Natural killer cell treated with Interleukin-12 subunit alpha and Interleukin-12 subunit beta and Interleukin-15 and Interleukin-18, amount 100 ng/mL, for 72 hours (primary cell): ENCODE measurements at regions not wholly inside any gene's neighbourhood (a gene's known extent, or its start where the extent isn't known, plus 50 kb on each side); places are given as distances from the start of the nearest gene placed in this dataset.

Source experiments
- ATAC-seq, 2 donors: fragments of 150-1000 bp; cut with Tn5 transposase in 1 of 2; sonication (Bioruptor Pico), chemical (Tn5 transposase) in 1 of 2; 2 replicates each; pipeline ENCODE4 v1.10.0; 2021
- DNase-seq: peaks from one replicate; pipeline ENCODE4 v3.0.0; 2022; ENCODE audit warnings: low spot score
- H3K27ac Mint-ChIP-seq, 2 donors: 1 replicate in 1 of 2; 2 replicates in 1 of 2; pipeline ENCODE4 v1.8.0; 2022; ENCODE audit warnings: mixed read lengths in 2 of 2, mild to moderate bottlenecking in 1 of 2, moderate library complexity in 1 of 2
- H3K27me3 Mint-ChIP-seq, 2 donors: 1 replicate in 1 of 2; 2 replicates in 1 of 2; pipeline ENCODE4 v1.8.0; 2022; ENCODE audit warnings: mixed read lengths in 2 of 2
- H3K36me3 Mint-ChIP-seq: one replicate; pipeline ENCODE4 v1.8.0; 2022; ENCODE audit warnings: mixed read lengths
- H3K4me1 Mint-ChIP-seq, 2 donors: 1 replicate in 1 of 2; 2 replicates in 1 of 2; pipeline ENCODE4 v1.8.0; 2022; ENCODE audit warnings: low read depth in 2 of 2, mixed read lengths in 2 of 2, mild to moderate bottlenecking in 1 of 2
- H3K4me3 Mint-ChIP-seq: one replicate; pipeline ENCODE4 v1.8.0; 2022; ENCODE audit warnings: mixed read lengths
- H3K9me3 Mint-ChIP-seq: 2 replicates; pipeline ENCODE4 v1.8.0; 2022; ENCODE audit warnings: mixed read lengths

GRCh38 chr7:70925411-70926115 lies 206.4 kb upstream of the GALNT17 start:
- Mint-ChIP-seq H3K27me3 (no peaks in the 10 kb centered on the region), H3K9me3 (peaks cover 8% of the 10 kb centered on the region), H3K27ac (no peak overlapping the region), H3K4me3 (no peak overlapping the region), H3K36me3 (no peaks in the 10 kb centered on the region), H3K4me1 (no peaks in the 10 kb centered on the region)
- no peak for DNase-seq
- ATAC-seq = no peak

DNA sequence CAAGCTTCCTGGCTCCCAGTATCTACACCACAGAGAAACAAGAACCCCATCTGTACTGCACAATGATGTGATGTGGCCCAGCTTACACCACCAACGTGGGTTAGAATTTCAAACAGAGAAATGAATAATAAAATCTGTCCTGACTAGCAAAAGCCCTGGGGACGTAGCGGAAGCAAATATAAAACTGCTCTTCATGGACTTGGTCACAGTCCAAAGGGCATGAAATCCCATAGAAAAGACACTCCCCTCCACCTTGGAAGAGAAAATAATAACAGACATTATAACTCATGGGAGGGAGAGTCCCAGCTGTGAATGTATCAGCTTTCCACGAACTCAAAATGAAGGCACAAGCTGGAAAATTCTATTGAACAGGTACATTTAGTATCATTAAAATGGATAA lies 205.3 kb upstream of the GALNT17 start:
- no peaks in the 10 kb centered on the region for H3K36me3 Mint-ChIP-seq
- DNase-seq (no peak), ATAC-seq (no peak)
- H3K9me3 Mint-ChIP-seq = peaks cover 8% of the 10 kb centered on the region
- H3K27me3 Mint-ChIP-seq = no peaks in the 10 kb centered on the region
- no peaks in the 10 kb centered on the region for H3K4me1 Mint-ChIP-seq
- no peak overlapping the region for H3K4me3 Mint-ChIP-seq
- H3K27ac Mint-ChIP-seq = no peak overlapping the region

GRCh38 chr7:70935311-70935710 lies 196.6 kb upstream of the GALNT17 start:
- Mint-ChIP-seq H3K27me3 (no peaks in the 10 kb centered on the region), H3K27ac (no peak overlapping the region), H3K4me1 (no peaks in the 10 kb centered on the region), H3K9me3 (peaks cover 10% of the 10 kb centered on the region), H3K4me3 (no peak overlapping the region), H3K36me3 (no peaks in the 10 kb centered on the region)
- DNase-seq (no peak), ATAC-seq (no peak)

DNA sequence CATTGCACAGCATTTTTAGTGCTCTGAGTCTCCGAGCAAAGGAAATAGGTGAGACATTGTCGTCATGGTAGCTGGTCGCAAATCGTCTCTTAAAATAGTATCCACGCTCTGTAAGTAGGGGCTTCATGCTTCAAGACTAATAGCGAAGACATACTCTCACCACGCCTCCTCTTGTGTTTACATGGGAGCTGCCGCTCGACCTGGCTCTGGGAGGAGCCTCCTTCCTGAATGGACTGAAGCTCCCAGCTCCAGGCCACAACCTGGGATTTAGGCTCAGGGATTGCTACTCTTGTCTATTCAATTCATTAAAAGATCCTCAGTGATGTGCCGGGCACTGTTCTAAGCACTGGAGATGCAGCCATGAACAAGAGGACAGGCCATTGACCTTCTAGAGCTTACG lies 196.1 kb upstream of the GALNT17 start:
- H3K9me3 Mint-ChIP-seq = peaks cover 11% of the 10 kb centered on the region
- no peak overlapping the region for H3K27ac Mint-ChIP-seq
- no peaks in the 10 kb centered on the region for H3K27me3 Mint-ChIP-seq
- ATAC-seq (no peak), DNase-seq (no peak)
- H3K4me1 Mint-ChIP-seq = no peaks in the 10 kb centered on the region
- no peak overlapping the region for H3K4me3 Mint-ChIP-seq
- no peaks in the 10 kb centered on the region for H3K36me3 Mint-ChIP-seq

DNA sequence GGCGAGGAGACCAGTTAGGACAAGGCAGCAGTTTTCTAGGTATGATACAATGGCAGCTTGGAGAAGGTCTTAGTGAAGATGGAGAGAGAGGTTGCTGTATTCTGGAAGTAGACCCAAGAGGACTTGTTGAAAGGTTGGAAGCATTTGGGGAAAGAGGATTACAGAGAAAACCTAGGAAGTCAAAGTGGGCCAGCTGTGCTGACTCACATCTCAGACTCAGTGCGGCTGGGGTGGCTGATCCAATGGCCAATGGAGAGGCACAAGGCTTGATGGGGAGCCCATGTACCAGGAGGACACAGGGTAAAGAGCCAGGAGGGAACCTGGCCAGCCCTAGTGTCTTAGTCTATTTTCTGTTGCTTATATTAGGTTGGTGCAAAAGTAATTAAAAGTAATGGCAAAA lies 194.5 kb upstream of the GALNT17 start:
- no peak for ATAC-seq
- Mint-ChIP-seq H3K27me3 (no peaks in the 10 kb centered on the region), H3K36me3 (no peaks in the 10 kb centered on the region), H3K27ac (no peak overlapping the region), H3K4me3 (no peak overlapping the region), H3K4me1 (no peaks in the 10 kb centered on the region), H3K9me3 (peaks cover 14% of the 10 kb centered on the region)
- DNase-seq = no peak

DNA sequence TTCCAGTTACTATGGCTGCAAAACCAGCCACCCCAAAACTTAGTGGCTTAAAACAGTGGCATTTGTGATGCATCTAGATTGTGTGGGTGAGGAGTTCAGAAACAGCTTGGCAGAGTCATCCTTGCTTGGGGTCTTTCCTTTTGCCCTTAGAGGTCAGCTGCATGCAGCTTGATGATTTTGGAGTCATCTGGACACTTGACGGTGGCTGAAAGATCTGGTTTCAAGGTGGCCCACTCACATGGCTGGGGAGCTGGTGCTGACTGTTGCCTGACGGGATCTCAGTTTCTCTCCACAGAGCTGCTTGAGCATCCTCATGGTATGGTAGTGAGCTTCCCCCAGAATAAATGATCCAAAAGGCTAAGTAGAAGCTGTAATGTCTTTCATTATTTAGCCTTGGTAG lies 191.3 kb upstream of the GALNT17 start:
- peaks cover 24% of the 10 kb centered on the region for H3K9me3 Mint-ChIP-seq
- H3K4me3 Mint-ChIP-seq = no peak overlapping the region
- H3K36me3 Mint-ChIP-seq = no peaks in the 10 kb centered on the region

GRCh38 chr7:70942791-70943190 lies 189.2 kb upstream of the GALNT17 start:
- DNase-seq (no peak), ATAC-seq (no peak)
- Mint-ChIP-seq H3K9me3 (peaks cover 22% of the 10 kb centered on the region), H3K27ac (no peak overlapping the region), H3K4me3 (no peak overlapping the region), H3K4me1 (no peaks in the 10 kb centered on the region), H3K36me3 (no peaks in the 10 kb centered on the region), H3K27me3 (no peaks in the 10 kb centered on the region)

More for the DNA sequence above, 191.3 kb upstream of the GALNT17 start:
- Mint-ChIP-seq H3K4me1 (no peaks in the 10 kb centered on the region), H3K27ac (no peak overlapping the region), H3K27me3 (no peaks in the 10 kb centered on the region)
- DNase-seq = no peak
- no peak for ATAC-seq

- no peak for DNase-seq
- Mint-ChIP-seq H3K9me3 (peaks cover 16% of the 10 kb centered on the region), H3K4me3 (no peak overlapping the region)
Measured at GRCh38 chr7:70944516-70944915, 187.4 kb upstream of the GALNT17 start.

GRCh38 chr7:70947181-70947580 lies 184.8 kb upstream of the GALNT17 start:
- H3K4me3 Mint-ChIP-seq = no peak overlapping the region
- no peaks in the 10 kb centered on the region for H3K4me1 Mint-ChIP-seq
- H3K36me3 Mint-ChIP-seq = no peaks in the 10 kb centered on the region
- no peak for DNase-seq
- no peak for ATAC-seq
- no peaks in the 10 kb centered on the region for H3K27me3 Mint-ChIP-seq
- no peak overlapping the region for H3K27ac Mint-ChIP-seq
- peaks cover 17% of the 10 kb centered on the region for H3K9me3 Mint-ChIP-seq

More at GRCh38 chr7:70944516-70944915, 187.4 kb upstream of the GALNT17 start:
- Mint-ChIP-seq H3K27ac (no peak overlapping the region), H3K36me3 (no peaks in the 10 kb centered on the region), H3K27me3 (no peaks in the 10 kb centered on the region), H3K4me1 (no peaks in the 10 kb centered on the region)
- ATAC-seq = no peak

DNA sequence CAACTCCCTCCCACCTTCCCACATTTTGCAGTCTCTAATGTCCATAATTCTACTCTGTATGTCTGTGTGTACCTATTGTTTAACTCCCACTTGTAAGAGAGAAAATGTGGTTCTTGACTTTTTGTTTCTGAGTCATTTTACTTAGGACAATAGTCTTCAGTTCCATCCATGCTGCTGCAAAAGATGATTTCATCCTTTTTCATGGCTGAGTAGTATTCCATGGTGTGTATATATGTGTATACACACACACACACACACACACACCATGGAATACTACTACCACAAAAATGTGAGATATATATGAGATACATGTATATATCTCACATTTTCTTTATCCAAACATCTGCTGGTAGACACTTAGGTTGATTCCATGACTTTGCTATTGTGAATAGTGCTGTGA lies 182.1 kb upstream of the GALNT17 start:
- Mint-ChIP-seq H3K27me3 (no peaks in the 10 kb centered on the region), H3K4me1 (no peaks in the 10 kb centered on the region), H3K4me3 (no peak overlapping the region), H3K9me3 (peaks cover 9% of the 10 kb centered on the region), H3K27ac (no peak overlapping the region), H3K36me3 (no peaks in the 10 kb centered on the region)
- ATAC-seq (no peak), DNase-seq (no peak)

DNA sequence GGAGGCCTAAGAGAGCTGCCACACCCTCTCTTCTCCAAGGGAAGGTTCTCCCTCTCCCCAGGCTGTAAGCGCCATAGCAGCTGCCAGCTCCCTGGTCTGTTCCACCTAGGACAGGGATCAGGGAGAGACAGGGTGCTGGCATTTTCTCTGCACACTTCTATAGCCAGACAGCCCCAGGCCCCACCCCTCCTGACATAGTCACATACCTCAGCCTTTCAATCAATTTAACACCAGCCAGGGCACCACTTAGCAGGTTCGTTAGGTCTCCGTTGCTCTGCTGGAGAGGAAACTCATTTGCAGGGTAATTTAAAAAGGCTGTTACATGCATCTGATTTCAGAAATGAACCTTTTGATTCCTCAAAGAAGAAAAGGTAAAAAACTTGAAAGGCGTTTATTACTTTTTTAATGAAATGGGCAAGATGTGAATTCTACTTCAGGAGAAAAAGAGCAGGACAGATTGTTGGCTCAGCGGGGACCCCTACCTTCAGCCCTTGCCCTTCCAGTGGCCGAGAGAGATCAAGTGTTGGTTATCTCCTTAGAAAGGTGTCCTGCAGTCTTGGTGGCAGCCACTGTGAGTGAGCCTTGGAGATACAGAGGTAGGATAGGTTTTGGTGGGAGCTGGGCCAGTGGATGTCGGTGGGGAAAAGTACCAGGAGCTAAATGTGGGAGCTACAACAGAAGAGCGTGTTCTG lies 180.5 kb upstream of the GALNT17 start:
- Mint-ChIP-seq H3K27me3 (no peaks in the 10 kb centered on the region), H3K9me3 (peaks cover 13% of the 10 kb centered on the region), H3K4me3 (no peak overlapping the region), H3K4me1 (no peaks in the 10 kb centered on the region), H3K27ac (no peak overlapping the region), H3K36me3 (no peaks in the 10 kb centered on the region)
- DNase-seq = no peak
- no peak for ATAC-seq

GRCh38 chr7:70952311-70952710 lies 179.6 kb upstream of the GALNT17 start:
- Mint-ChIP-seq H3K27me3 (no peaks in the 10 kb centered on the region), H3K9me3 (peaks cover 13% of the 10 kb centered on the region), H3K4me3 (no peak overlapping the region), H3K36me3 (no peaks in the 10 kb centered on the region), H3K27ac (no peak overlapping the region), H3K4me1 (no peaks in the 10 kb centered on the region)
- ATAC-seq (no peak), DNase-seq (no peak)

DNA sequence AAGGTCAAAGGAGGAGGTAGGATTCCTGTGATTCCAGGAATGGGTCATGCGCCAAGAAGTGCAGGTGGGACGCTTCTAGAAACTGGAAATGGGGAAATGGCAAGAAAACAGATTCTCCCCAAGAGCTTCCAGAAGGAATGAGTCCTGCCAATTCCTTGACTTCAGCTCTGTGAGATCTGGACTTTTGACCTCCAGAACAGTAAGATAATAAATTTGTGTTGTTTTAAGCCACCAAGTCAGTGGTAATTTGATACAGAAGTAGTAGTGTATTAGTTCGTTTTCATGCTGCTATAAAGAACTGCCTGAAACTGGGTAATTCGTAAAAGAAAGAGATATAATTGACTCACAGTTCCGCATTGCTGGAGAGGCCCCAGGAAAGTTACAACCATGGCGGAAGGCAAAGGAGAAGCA lies 178.6 kb upstream of the GALNT17 start:
- Mint-ChIP-seq H3K27ac (no peak overlapping the region), H3K4me3 (no peak overlapping the region), H3K27me3 (no peaks in the 10 kb centered on the region), H3K4me1 (no peaks in the 10 kb centered on the region), H3K36me3 (no peaks in the 10 kb centered on the region), H3K9me3 (peaks cover 13% of the 10 kb centered on the region)
- DNase-seq (no peak), ATAC-seq (no peak)

GRCh38 chr7:70953796-70954195 lies 178.1 kb upstream of the GALNT17 start:
- DNase-seq = no peak
- Mint-ChIP-seq H3K4me3 (no peak overlapping the region), H3K9me3 (peaks cover 13% of the 10 kb centered on the region), H3K27me3 (no peaks in the 10 kb centered on the region), H3K36me3 (no peaks in the 10 kb centered on the region), H3K4me1 (no peaks in the 10 kb centered on the region), H3K27ac (no peak overlapping the region)
- no peak for ATAC-seq

DNA sequence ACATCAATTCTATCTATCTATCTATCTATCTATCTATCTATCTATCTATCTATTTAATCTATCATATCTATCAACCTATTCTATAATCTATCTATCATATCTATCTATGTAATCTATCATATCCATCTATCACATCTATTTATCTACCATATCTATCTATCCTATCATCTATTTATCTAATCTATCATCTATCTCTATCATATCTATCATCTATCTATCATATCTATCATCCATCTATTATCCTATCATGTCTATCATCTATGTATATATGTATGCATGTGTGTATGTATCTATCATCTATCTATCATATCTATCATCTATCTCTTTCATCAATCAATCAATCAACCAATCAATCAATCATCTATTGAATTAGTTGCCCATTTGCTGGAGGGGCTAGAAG lies 159.3 kb upstream of the GALNT17 start:
- DNase-seq = no peak
- Mint-ChIP-seq H3K27me3 (no peaks in the 10 kb centered on the region), H3K36me3 (no peaks in the 10 kb centered on the region), H3K4me1 (no peaks in the 10 kb centered on the region), H3K9me3 (peaks cover 10% of the 10 kb centered on the region), H3K27ac (no peak overlapping the region), H3K4me3 (no peak overlapping the region)
- ATAC-seq = no peak
